Activated T-cell treated with anti-CD3 and anti-CD28 coated beads, Interleukin-2, amount 50 U/mL, for 72 hours (primary cell): ENCODE measurements at regions not wholly inside any gene's neighbourhood (a gene's known extent, or its start where the extent isn't known, plus 50 kb on each side); places are given as distances from the start of the nearest gene placed in this dataset.
"Not testable (repeated sequence)": the region's sequence is repeated elsewhere in the genome, so short reads cannot be mapped to it uniquely, and the experiment has no call there.

Experiments used
- ATAC-seq, 2 donors: fragments of 150-1000 bp; cut with Tn5 transposase; replicated peaks in 1 of 2; 2 replicates each; pipeline ENCODE4 v1.10.0; 2021; ENCODE audit warnings: moderate library complexity in 2 of 2, mild to moderate bottlenecking in 1 of 2
- DNase-seq, 2 donors: peaks; one replicate each; pipeline ENCODE4 v3.0.0; 2021 to 2022; ENCODE audit warnings: mixed read lengths in 1 of 2
- H3K27ac Mint-ChIP-seq: one replicate; pipeline ENCODE4 v1.8.0; 2022; ENCODE audit warnings: mild to moderate bottlenecking, moderate library complexity, mixed read lengths
- H3K27me3 Mint-ChIP-seq: one replicate; pipeline ENCODE4 v1.8.0; 2022; ENCODE audit warnings: low read depth, mixed read lengths
- H3K36me3 Mint-ChIP-seq, 2 donors: one replicate each; pipeline ENCODE4 v1.8.0; 2022; ENCODE audit warnings: mixed read lengths in 2 of 2, mild to moderate bottlenecking in 1 of 2; ENCODE audit not compliant: insufficient read depth in 2 of 2
- H3K4me1 Mint-ChIP-seq: one replicate; pipeline ENCODE4 v1.8.0; 2022; ENCODE audit warnings: low read depth, mixed read lengths
- H3K4me3 Mint-ChIP-seq, 2 donors: one replicate each; pipeline ENCODE4 v1.8.0; 2022; ENCODE audit warnings: mild to moderate bottlenecking in 2 of 2, mixed read lengths in 2 of 2, moderate library complexity in 2 of 2
- H3K9me3 Mint-ChIP-seq, 2 donors: one replicate each; pipeline ENCODE4 v1.8.0; 2022; ENCODE audit warnings: mixed read lengths in 2 of 2

DNA sequence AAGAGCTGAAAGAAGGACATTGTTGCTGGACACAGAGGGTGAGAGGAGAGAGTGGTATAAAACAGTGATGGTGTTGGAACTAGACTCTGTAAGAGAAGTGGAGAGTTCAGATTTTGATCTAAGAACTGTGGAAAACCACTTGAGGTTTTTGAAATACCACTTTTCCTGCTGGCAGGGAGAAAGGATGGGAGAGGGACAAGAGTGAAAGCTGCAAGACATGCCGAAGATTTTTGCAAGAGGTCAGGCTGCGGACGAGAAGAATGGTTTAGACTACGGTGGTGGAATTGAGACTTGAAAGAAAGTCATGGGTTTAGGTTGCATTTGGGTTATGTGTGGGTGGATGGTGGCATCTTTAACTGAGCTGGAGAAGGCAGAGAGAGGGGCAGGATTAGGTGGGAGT lies 202.2 kb upstream of the RPS23 start:
- DNase-seq, result no peak
- Mint-ChIP-seq H3K9me3 (peaks cover 0 to 2% of the 10 kb centered on the region in 2 donors), H3K4me3 (no peak overlapping the region), H3K27me3 (peaks cover 32% of the 10 kb centered on the region), H3K4me1 (no peaks in the 10 kb centered on the region), H3K27ac (no peak overlapping the region), H3K36me3 (no peaks in the 10 kb centered on the region)
- ATAC-seq, result no peak

DNA sequence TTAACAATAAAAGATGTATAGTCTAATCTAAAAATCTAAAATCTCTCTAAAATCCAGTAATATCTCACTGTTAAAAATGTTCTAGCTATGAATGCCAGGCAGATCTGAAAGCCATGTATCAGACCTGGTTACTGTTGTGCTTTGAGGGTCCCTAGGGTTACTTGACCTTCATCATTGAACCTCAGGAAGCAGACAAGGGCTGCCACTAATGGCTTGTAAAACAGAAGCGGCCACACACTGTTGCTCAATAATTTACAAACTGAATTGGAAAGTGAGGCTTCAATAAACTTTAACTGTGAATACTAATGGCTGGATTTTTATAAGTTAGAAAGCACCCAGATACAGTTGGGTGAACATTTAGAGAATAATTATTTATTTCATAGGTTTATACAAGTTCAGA lies 198.0 kb upstream of the RPS23 start:
- DNase-seq, result no peak
- Mint-ChIP-seq H3K4me3 (no peak overlapping the region), H3K27ac (no peak overlapping the region), H3K9me3 (peaks cover 0 to 2% of the 10 kb centered on the region in 2 donors), H3K36me3 (no peaks in the 10 kb centered on the region), H3K27me3 (peaks cover 17% of the 10 kb centered on the region), H3K4me1 (no peaks in the 10 kb centered on the region)
- no peak for ATAC-seq

DNA sequence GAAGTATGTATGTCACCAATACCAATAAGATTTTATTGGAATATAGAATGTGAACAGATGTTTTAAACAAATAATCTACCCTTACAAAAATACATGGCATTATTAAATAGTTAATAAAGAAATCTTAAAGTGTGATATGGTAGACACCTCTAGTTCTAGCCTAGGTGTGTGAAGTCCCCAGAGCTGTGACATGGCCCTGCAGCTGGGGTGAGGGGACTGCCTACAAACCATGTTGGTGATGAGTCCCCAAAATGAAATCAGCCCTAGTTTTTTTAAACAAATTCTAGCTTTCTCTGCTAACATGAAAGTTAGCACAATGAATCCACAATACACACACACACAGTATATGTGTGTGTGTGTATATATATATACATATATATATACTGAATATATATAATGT lies 195.1 kb upstream of the RPS23 start:
- DNase-seq (no peak), ATAC-seq (peak in 1 of 2 donors; percentile 76)
- peaks cover 7% of the 10 kb centered on the region for H3K27me3 Mint-ChIP-seq
- no peaks in the 10 kb centered on the region for H3K36me3 Mint-ChIP-seq
- no peak overlapping the region for H3K4me3 Mint-ChIP-seq
- no peak overlapping the region for H3K27ac Mint-ChIP-seq
- H3K4me1 Mint-ChIP-seq, result no peaks in the 10 kb centered on the region
- H3K9me3 Mint-ChIP-seq, result peaks cover 0 to 2% of the 10 kb centered on the region in 2 donors

DNA sequence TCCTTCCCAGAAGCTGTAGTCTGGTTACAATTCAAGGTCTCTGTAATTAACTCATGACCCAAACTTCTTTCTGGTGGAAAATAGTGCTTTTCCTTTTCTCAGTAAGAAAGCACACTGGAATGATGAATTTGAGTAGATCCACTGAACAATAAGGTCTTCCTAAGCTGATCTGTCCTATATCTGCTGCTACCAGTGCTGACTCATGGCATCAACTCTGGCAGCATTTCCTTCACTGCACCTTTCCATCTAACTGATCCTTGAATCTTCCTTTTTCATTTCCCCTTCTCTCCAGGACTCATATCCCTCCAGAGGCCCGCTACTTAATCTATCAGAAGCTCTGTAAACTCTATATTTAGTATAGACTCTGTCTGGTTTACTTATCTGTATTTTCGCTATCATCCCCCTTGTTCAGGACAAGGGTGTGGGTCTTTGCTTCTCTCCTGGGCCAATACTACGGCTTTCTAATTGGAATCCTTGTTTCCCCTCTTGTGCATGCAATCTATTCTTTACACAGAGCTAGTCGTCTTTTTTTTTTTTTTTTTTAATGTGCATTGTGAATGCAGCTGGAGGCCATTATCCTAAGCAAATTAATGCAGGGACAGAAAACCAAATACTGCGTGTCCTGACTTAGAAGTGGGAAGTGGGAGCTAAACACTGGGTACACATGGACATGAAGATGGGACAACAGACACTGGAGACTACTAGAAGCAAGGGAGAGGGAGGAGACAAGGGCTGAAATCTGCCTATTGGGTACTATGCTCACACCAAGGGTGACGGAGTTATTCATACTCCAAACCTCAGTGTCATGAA lies 192.2 kb upstream of the RPS23 start:
- no peak overlapping the region for H3K27ac Mint-ChIP-seq
- no peak overlapping the region for H3K4me3 Mint-ChIP-seq
- no peaks in the 10 kb centered on the region for H3K36me3 Mint-ChIP-seq
- no peaks in the 10 kb centered on the region for H3K9me3 Mint-ChIP-seq
- no peaks in the 10 kb centered on the region for H3K27me3 Mint-ChIP-seq
- no peak for DNase-seq
- peak in 1 of 2 donors; percentile 23 for ATAC-seq
- no peaks in the 10 kb centered on the region for H3K4me1 Mint-ChIP-seq

DNA sequence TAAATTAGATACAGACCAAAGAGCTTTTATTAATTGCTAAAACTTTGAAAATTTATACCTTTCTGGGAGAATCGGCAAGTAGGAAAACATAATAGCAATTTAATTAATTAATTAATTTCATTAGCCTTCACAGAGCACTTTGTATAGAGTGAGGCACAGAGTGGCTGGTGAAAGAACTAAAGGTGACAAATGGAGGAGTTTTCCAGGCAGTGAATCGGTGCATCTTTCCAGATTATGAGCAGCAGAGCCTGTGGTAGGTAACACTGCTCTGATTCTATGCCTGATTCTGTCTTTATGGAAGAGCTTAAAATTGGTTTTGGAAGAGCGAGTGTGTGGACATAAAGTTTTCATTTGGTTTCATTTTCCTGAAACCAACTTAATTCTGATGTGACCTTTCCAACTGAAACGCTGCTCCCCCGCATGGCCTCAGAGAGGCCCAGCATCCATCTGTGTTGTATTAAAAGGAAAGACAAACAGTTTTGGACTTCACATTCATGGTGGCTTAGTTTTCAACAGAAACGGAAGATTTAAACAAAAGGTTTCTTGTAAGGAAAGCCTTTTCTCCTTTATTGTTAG lies 188.9 kb upstream of the RPS23 start:
- Mint-ChIP-seq H3K27ac (no peak overlapping the region), H3K4me1 (no peaks in the 10 kb centered on the region), H3K4me3 (no peak overlapping the region), H3K27me3 (no peaks in the 10 kb centered on the region), H3K36me3 (peaks cover 0 to 2% of the 10 kb centered on the region in 2 donors), H3K9me3 (peaks cover 3% of the 10 kb centered on the region in 2 donors)
- DNase-seq, result no peak
- ATAC-seq, result no peak

DNA sequence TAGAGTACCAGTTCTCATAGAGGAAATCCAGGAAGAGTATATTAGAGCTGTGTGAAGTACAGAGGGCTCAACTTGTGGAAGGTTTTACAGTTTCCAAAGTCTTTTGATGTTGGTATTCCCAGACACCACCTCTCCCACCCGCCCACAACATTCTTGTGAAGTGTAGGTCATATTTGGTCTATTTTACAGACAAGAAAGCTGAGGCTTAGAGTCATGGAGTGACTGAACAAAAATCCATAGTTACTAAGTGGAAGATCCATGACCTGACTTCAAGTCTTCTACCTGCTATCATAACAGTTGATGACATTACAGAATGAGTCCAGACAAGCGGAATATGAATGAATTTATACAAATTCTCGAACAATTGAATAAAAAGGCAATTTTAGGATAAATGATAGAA lies 187.1 kb upstream of the RPS23 start:
- H3K27ac Mint-ChIP-seq, result no peak overlapping the region
- no peaks in the 10 kb centered on the region for H3K27me3 Mint-ChIP-seq
- H3K9me3 Mint-ChIP-seq, result peaks cover 3 to 6% of the 10 kb centered on the region in 2 donors
- ATAC-seq (peak in 1 of 2 donors; percentile 54), DNase-seq (no peak)
- H3K4me3 Mint-ChIP-seq, result no peak overlapping the region
- H3K4me1 Mint-ChIP-seq, result no peaks in the 10 kb centered on the region
- peaks cover 0 to 5% of the 10 kb centered on the region in 2 donors for H3K36me3 Mint-ChIP-seq

DNA sequence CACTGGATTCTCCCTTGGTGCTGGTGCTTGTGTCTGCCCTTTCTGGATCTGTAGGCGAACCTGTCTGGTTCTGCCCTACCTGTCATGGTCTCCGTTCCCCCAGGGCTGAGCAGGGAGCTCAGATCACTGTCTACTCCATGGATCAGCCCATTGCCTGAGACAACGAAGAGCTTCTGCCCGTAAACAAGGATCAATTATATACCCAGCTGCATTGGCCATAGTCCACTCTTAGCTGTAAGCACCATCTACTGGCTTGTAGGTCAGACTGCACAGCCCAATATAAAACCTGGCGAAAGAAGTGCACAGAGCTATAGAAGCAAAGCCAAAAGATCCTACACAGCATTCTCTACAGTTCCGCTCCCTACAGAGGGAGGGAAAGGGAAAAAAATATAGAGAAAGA lies 181.5 kb upstream of the RPS23 start:
- no peak overlapping the region for H3K4me3 Mint-ChIP-seq
- H3K9me3 Mint-ChIP-seq, result peaks cover 8 to 11% of the 10 kb centered on the region in 2 donors
- H3K27me3 Mint-ChIP-seq, result no peaks in the 10 kb centered on the region
- H3K27ac Mint-ChIP-seq, result no peak overlapping the region
- H3K4me1 Mint-ChIP-seq, result no peaks in the 10 kb centered on the region
- H3K36me3 Mint-ChIP-seq, result peaks cover 0 to 8% of the 10 kb centered on the region in 2 donors
- DNase-seq (no peak), ATAC-seq (no peak)

DNA sequence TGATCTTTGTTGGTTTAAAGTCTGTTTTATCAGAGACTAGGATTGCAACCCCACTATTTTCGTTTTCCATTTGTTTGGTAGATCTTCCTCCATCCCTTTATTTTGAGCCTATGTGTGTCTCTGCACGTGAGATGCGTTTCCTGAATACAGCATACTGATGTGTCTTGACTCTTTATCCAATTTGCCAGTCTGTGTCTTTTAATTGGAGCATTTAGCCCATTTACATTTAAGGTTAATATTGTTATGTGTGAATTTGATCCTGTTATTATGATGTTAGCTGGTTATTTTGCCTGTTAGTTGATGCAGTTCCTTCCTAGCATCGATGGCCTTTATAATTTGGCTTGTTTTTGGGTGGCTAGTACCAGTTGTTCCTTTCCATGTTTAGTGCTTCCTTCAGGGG lies 177.2 kb upstream of the RPS23 start:
- H3K9me3 Mint-ChIP-seq, result peaks cover 6 to 11% of the 10 kb centered on the region in 2 donors
- H3K36me3 Mint-ChIP-seq, DNase-seq, H3K27ac Mint-ChIP-seq, ATAC-seq, H3K27me3 Mint-ChIP-seq, H3K4me1 Mint-ChIP-seq, H3K4me3 Mint-ChIP-seq: not testable (repeated sequence)

DNA sequence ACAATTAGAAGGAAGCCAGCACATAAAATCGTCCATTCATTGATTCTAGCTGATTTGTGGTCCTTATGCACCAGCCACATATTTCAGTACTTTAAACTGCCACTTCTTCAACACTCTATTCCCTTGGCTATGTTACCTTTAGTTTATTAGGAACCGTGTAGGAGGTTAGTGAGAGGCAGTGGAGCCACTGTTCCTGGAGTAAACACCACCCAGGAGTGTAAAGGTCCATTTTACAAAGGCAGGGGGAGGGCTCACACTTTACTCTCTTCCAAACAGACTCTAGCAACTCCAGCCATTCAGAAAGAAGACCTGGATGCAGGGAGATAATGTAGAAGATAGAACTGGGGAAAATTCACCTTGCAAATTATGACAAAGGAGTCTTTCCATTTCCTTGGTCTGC lies 170.2 kb upstream of the RPS23 start:
- Mint-ChIP-seq H3K9me3 (peaks cover 1 to 6% of the 10 kb centered on the region in 2 donors), H3K4me3 (no peak overlapping the region), H3K27ac (no peak overlapping the region), H3K27me3 (peaks cover 7% of the 10 kb centered on the region), H3K36me3 (no peaks in the 10 kb centered on the region), H3K4me1 (no peaks in the 10 kb centered on the region)
- no peak for DNase-seq
- ATAC-seq, result no peak

DNA sequence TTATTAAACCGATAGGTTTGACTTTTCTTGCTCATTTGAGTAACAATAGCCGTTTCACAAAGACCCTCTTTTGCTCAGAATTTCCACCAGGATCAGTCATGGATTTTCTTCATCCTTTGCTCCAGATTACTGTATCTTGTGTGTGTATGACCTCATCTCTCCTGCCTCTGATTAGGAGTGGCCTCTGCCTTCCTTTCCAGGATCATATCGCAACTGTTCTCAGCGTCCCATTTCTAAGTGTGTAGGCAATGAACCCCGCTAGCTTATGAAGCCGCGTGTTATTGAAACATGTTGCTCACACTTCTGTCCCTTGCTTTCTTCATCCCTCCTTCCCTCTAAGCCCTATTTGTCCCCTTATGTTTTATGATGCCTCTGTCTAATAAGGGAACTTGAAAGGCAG lies 169.8 kb upstream of the RPS23 start:
- peaks cover 7% of the 10 kb centered on the region for H3K27me3 Mint-ChIP-seq
- ATAC-seq, result no peak
- DNase-seq, result no peak
- H3K36me3 Mint-ChIP-seq, result no peaks in the 10 kb centered on the region
- no peak overlapping the region for H3K27ac Mint-ChIP-seq
- H3K4me3 Mint-ChIP-seq, result no peak overlapping the region
- no peaks in the 10 kb centered on the region for H3K4me1 Mint-ChIP-seq
- H3K9me3 Mint-ChIP-seq, result peaks cover 1 to 6% of the 10 kb centered on the region in 2 donors

DNA sequence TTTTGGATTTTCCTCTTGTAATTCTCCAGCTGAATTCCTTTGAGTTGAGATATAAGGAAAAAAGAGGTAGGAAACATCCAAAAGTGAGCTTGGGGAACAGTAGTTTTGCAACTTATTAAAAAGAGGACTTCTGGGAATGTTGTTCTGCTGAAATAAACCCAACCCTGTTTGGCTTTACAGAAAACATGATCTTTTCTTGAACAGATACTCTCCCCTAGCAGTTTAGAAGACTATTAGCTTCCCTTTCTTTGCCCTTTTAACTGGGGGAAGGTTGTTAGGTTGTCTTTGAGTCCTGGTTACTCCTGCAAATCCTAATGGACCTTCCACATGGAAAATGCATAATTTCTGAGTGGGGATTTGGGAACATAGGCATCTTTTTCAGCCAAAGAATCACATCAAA lies 168.7 kb upstream of the RPS23 start:
- ATAC-seq (no peak), DNase-seq (no peak)
- peaks cover 0 to under 1% of the 10 kb centered on the region in 2 donors for H3K9me3 Mint-ChIP-seq
- H3K27ac Mint-ChIP-seq, result no peak overlapping the region
- H3K27me3 Mint-ChIP-seq, result peaks cover 7% of the 10 kb centered on the region
- H3K4me3 Mint-ChIP-seq, result no peak overlapping the region
- H3K36me3 Mint-ChIP-seq, result no peaks in the 10 kb centered on the region
- H3K4me1 Mint-ChIP-seq, result no peaks in the 10 kb centered on the region

DNA sequence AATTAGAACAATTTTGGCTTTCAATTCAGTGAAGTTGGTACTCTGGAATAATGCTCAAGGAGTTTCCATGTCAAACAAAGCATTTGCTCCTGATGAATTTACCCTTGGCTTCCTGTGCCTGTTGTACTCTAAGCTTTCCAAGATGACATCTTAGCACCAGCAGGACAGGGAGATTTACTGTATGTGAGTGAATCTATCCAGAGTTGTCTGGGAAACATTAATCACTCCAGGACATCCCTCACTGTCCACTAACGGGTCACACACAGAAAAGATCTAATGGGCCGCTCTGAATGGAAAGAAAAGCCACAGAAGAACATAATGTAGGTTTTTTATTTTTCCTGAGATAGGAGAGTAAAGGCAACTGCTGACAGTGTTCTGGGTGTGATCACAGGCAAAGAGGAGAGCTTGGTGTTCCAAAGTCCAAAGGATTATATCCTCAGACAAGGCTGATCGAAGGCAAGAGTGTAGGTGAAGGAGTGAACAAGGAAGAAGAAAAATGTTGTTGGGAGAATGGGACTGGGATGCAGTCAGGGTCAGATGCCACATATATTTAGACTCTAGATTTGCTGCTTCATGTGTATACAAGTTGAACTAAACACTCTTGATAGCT lies 167.7 kb upstream of the RPS23 start:
- DNase-seq (no peak), ATAC-seq (no peak)
- no peak overlapping the region for H3K27ac Mint-ChIP-seq
- H3K27me3 Mint-ChIP-seq, result peaks cover 7% of the 10 kb centered on the region
- H3K9me3 Mint-ChIP-seq, result no peaks in the 10 kb centered on the region
- no peaks in the 10 kb centered on the region for H3K36me3 Mint-ChIP-seq
- no peak overlapping the region for H3K4me3 Mint-ChIP-seq
- no peaks in the 10 kb centered on the region for H3K4me1 Mint-ChIP-seq

DNA sequence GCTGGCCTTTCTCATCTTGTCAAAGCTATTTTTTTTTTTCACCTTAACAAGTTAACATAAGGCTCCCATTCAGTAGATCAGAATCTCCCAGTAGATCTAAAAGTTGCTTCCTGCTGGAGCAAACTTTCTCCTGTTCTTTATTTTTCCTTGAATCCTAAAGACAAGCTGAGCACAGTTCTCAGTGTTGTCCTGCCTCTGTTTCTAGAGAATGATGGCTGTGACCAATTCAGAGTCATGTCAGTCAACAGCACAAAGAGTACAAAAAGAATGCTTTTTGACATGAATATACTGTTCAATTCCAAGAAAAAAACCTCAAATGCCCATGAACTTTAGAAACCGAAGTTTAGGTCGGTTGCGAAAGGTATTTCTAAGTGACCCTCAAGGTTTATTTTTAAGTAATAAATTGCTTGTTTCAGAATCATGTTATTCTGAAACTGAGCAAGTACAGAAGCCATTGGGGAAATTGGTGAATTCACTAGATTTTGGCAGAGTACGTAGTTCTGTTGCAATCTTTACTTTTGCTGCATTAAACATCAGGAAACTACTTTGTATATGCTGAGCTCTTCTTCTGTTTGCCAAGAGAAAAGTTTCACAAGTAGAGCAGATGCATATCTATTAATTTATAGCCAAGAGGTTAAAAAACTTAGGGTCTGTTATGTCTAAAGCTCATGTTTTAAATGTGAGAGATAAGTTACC lies 161.7 kb upstream of the RPS23 start:
- no peak for ATAC-seq
- H3K27ac Mint-ChIP-seq, result no peak overlapping the region
- no peaks in the 10 kb centered on the region for H3K4me1 Mint-ChIP-seq
- H3K27me3 Mint-ChIP-seq, result no peaks in the 10 kb centered on the region
- no peaks in the 10 kb centered on the region for H3K36me3 Mint-ChIP-seq
- peaks cover 0 to 2% of the 10 kb centered on the region in 2 donors for H3K9me3 Mint-ChIP-seq
- DNase-seq, result no peak
- no peak overlapping the region for H3K4me3 Mint-ChIP-seq
